ENCODE measurements at regions not wholly inside any gene's neighbourhood (a gene's known extent, or its start where the extent isn't known, plus 50 kb on each side); places are given as distances from the start of the nearest gene placed in this dataset.

- no peak for DNase-seq (ENCODE audit: low read depth)
- no peak for TF ChIP-seq CTCF (IDR thresholded peaks at IDR 0.05; ENCODE audit: control insufficient read depth, extremely low read depth, insufficient read depth)
- H3K4me3 ChIP-seq (ENCODE audit: low read depth, low read length) = no peak overlapping the region
These were observed 755.0 kb upstream of the RAB6C start for GRCh38 chr2:129224486-129224885.

GRCh38 chr2:129229196-129229595 lies 750.3 kb upstream of the RAB6C start:
- DNase-seq (ENCODE audit: low read depth) = no peak
- H3K4me3 ChIP-seq (ENCODE audit: low read depth, low read length) = no peak overlapping the region
- no peak for TF ChIP-seq CTCF (IDR thresholded peaks at IDR 0.05; ENCODE audit: control insufficient read depth, extremely low read depth, insufficient read depth)

- H3K4me3 ChIP-seq (ENCODE audit: low read depth, low read length) = no peak overlapping the region
- no peak for DNase-seq (ENCODE audit: low read depth)
- no peak for TF ChIP-seq CTCF (IDR thresholded peaks at IDR 0.05; ENCODE audit: control insufficient read depth, extremely low read depth, insufficient read depth)
These were observed 749.5 kb upstream of the RAB6C start for GRCh38 chr2:129229830-129230441.

- no peak for DNase-seq (ENCODE audit: low read depth)
- no peak for TF ChIP-seq CTCF (IDR thresholded peaks at IDR 0.05; ENCODE audit: control insufficient read depth, extremely low read depth, insufficient read depth)
- H3K4me3 ChIP-seq (ENCODE audit: low read depth, low read length) = no peak overlapping the region
These were observed 747.5 kb upstream of the RAB6C start for GRCh38 chr2:129231924-129232323.

GRCh38 chr2:129233166-129233565 lies 746.3 kb upstream of the RAB6C start:
- TF ChIP-seq CTCF (IDR thresholded peaks at IDR 0.05; ENCODE audit: control insufficient read depth, extremely low read depth, insufficient read depth) = no peak
- no peak for DNase-seq (ENCODE audit: low read depth)
- H3K4me3 ChIP-seq (ENCODE audit: low read depth, low read length) = no peak overlapping the region

- H3K4me3 ChIP-seq (ENCODE audit: low read depth, low read length) = no peak overlapping the region
- peak; percentile 59 for TF ChIP-seq CTCF (IDR thresholded peaks at IDR 0.05; ENCODE audit: control insufficient read depth, extremely low read depth, insufficient read depth)
- DNase-seq (ENCODE audit: low read depth) = peak; percentile 27
These were observed 745.6 kb upstream of the RAB6C start for GRCh38 chr2:129233751-129234406.

- H3K4me3 ChIP-seq (ENCODE audit: low read depth, low read length) = no peak overlapping the region
These were observed 742.9 kb upstream of the RAB6C start for GRCh38 chr2:129236601-129237000.

More at GRCh38 chr2:129236601-129237000, 742.9 kb upstream of the RAB6C start:
- TF ChIP-seq CTCF (IDR thresholded peaks at IDR 0.05; ENCODE audit: control insufficient read depth, extremely low read depth, insufficient read depth) = no peak
- no peak for DNase-seq (ENCODE audit: low read depth)

All from LNCaP clone FGC (cell line).